WTC11 (cell line): ENCODE measurements at regions not wholly inside any gene's neighbourhood (a gene's known extent, or its start where the extent isn't known, plus 50 kb on each side); places are given as distances from the start of the nearest gene placed in this dataset.

Experiments
- CREB1 ChIP-seq: sonication (generic); formaldehyde crosslinking; IDR thresholded peaks from 2 replicates; pipeline ENCODE4 v1.8.0; 2023; ENCODE audit warnings: mild to moderate bottlenecking, missing genetic modification reagents
- ETV6 ChIP-seq: sonication (generic); formaldehyde crosslinking; IDR thresholded peaks from 2 replicates; pipeline ENCODE4 v1.8.1; 2022; ENCODE audit warnings: mild to moderate bottlenecking, missing genetic modification reagents
- JAZF1 ChIP-seq: fragments of 250-450 bp; sonication (Bioruptor Pico); IDR thresholded peaks from 2 replicates; pipeline ENCODE4 v1.9.0; 2021; ENCODE audit warnings: moderate library complexity, mild to moderate bottlenecking, inconsistent platforms
- JUN ChIP-seq: sonication (generic); formaldehyde crosslinking; IDR thresholded peaks from 2 replicates; pipeline ENCODE4 v1.8.0; 2023; ENCODE audit warnings: mild to moderate bottlenecking, missing genetic modification reagents
- NFATC4 ChIP-seq: fragments of 250-450 bp; sonication (Bioruptor Pico); IDR thresholded peaks from 2 replicates; pipeline ENCODE4 v1.9.0; 2021; ENCODE audit warnings: mild to moderate bottlenecking
- NFYB ChIP-seq: sonication (generic); formaldehyde crosslinking; conservative IDR thresholded peaks from 2 replicates; pipeline ENCODE4 v1.8.0; 2022; ENCODE audit warnings: low read depth, missing genetic modification reagents
- SP1 ChIP-seq: sonication (generic); formaldehyde crosslinking; conservative IDR thresholded peaks from 2 replicates; pipeline ENCODE4 v1.8.1; 2022; ENCODE audit warnings: missing genetic modification reagents
- TEAD4 ChIP-seq: sonication (generic); formaldehyde crosslinking; IDR thresholded peaks from 2 replicates; pipeline ENCODE4 v1.8.0; 2022; ENCODE audit warnings: mild to moderate bottlenecking, missing genetic modification reagents
- TP53 ChIP-seq: sonication (generic); formaldehyde crosslinking; IDR thresholded peaks from 2 replicates; pipeline ENCODE4 v1.8.1; 2023; ENCODE audit warnings: mild to moderate bottlenecking, missing genetic modification reagents
- USF2 ChIP-seq: sonication (generic); formaldehyde crosslinking; IDR thresholded peaks from 2 replicates; pipeline ENCODE4 v1.8.1; 2023; ENCODE audit warnings: mild to moderate bottlenecking, missing genetic modification reagents, moderate library complexity
- ZNF281 ChIP-seq: sonication (generic); formaldehyde crosslinking; IDR thresholded peaks from 2 replicates; pipeline ENCODE4 v1.8.0; 2023; ENCODE audit warnings: mild to moderate bottlenecking, missing genetic modification reagents
- TF ChIP-seq, protein P1 (sequence below): sonication (generic); formaldehyde crosslinking; IDR thresholded peaks from 2 replicates; pipeline ENCODE4 v1.8.0; 2022; ENCODE audit warnings: mild to moderate bottlenecking, missing genetic modification reagents
- TF ChIP-seq, protein P2 (sequence below): fragments of 200-600 bp; IDR thresholded peaks from 2 replicates; pipeline ENCODE4 v1.8.0; 2022; ENCODE audit warnings: antibody characterized with exemption
- TF ChIP-seq, protein P3 (sequence below): sonication (generic); formaldehyde crosslinking; IDR thresholded peaks from 2 replicates; pipeline ENCODE4 v1.8.0; 2023; ENCODE audit warnings: missing genetic modification reagents

DNA sequence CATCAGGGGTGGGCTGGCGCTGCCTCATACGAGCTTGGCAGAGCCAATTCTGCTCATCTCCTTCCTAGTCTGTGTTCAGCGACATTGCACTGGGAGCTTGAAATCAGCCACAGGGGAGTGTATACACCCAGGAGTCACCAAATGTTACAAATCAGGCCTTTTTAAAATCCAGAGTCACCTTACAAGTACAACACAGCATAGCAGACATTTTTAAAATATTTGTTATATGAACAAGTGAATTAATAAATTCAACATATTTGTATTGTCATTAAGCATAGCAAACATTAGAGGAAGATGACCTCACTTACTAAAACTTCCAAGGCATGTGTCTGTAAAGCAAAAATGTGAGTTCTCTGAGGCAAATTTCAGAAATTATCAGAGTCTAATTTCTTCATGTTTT, 210.0 kb downstream of the HLX start:
- TF ChIP-seq, protein P1, sequence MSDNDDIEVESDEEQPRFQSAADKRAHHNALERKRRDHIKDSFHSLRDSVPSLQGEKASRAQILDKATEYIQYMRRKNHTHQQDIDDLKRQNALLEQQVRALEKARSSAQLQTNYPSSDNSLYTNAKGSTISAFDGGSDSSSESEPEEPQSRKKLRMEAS (CRISPR knock-in tag): no peak
- TF ChIP-seq, protein P2, sequence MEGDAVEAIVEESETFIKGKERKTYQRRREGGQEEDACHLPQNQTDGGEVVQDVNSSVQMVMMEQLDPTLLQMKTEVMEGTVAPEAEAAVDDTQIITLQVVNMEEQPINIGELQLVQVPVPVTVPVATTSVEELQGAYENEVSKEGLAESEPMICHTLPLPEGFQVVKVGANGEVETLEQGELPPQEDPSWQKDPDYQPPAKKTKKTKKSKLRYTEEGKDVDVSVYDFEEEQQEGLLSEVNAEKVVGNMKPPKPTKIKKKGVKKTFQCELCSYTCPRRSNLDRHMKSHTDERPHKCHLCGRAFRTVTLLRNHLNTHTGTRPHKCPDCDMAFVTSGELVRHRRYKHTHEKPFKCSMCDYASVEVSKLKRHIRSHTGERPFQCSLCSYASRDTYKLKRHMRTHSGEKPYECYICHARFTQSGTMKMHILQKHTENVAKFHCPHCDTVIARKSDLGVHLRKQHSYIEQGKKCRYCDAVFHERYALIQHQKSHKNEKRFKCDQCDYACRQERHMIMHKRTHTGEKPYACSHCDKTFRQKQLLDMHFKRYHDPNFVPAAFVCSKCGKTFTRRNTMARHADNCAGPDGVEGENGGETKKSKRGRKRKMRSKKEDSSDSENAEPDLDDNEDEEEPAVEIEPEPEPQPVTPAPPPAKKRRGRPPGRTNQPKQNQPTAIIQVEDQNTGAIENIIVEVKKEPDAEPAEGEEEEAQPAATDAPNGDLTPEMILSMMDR: no peak
- TF ChIP-seq TEAD4 (no peak), JUN (no peak), JAZF1 (CRISPR knock-in tag) (no peak), NFATC4 (CRISPR knock-in tag) (no peak), ZNF281 (CRISPR knock-in tag) (no peak), CREB1 (CRISPR knock-in tag) (no peak), NFYB (CRISPR knock-in tag) (no peak), USF2 (no peak), ETV6 (CRISPR knock-in tag) (no peak), TP53 (no peak), SP1 (CRISPR knock-in tag) (no peak)
- TF ChIP-seq, protein P3, sequence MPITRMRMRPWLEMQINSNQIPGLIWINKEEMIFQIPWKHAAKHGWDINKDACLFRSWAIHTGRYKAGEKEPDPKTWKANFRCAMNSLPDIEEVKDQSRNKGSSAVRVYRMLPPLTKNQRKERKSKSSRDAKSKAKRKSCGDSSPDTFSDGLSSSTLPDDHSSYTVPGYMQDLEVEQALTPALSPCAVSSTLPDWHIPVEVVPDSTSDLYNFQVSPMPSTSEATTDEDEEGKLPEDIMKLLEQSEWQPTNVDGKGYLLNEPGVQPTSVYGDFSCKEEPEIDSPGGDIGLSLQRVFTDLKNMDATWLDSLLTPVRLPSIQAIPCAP (CRISPR knock-in tag): no peak
